ENCODE measurements at regions not wholly inside any gene's neighbourhood (a gene's known extent, or its start where the extent isn't known, plus 50 kb on each side); places are given as distances from the start of the nearest gene placed in this dataset.
"Not testable (repeated sequence)": the region's sequence is repeated elsewhere in the genome, so short reads cannot be mapped to it uniquely, and the experiment has no call there.

DNA sequence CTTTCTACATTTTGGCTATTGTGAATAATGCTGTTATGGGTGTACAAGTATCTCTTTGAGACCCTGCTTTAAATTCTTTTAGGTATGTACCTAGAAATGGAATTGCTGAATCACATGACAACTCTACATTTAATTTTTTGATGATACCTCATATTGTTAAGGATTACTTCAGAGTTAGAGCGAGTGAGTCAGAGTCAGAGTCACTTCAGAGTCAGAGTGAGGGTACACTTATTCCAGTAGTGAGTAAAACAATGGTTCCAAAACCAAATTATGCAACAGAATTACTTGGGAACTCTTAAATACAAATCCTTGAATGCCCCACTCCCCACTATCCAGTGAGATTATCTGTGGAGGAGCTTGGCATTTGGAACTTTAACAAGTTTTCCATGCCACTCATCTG, 50.3 kb upstream of the SNRK start:
- DNase-seq = no peak

DNA sequence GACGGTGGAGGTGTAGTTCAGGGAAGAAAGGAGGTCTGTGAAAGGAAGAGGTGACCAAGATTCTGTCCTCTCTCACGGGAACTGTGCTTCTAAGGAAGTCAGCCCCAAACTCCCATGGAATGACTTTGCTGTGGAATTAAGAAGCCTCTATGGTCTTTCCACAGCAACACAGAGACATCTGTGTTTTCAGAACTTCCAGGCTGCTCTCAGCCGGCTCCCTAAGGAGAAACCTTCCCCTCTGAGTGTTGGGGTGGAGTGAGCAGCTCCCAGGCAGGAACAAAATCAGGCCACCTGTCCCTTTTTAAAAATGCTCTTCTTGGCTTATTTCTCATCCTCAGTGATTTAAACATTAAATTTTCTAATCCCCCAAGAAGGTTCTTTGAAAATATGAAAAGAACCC, 53.3 kb upstream of the SNRK start:
- no peak for DNase-seq

DNA sequence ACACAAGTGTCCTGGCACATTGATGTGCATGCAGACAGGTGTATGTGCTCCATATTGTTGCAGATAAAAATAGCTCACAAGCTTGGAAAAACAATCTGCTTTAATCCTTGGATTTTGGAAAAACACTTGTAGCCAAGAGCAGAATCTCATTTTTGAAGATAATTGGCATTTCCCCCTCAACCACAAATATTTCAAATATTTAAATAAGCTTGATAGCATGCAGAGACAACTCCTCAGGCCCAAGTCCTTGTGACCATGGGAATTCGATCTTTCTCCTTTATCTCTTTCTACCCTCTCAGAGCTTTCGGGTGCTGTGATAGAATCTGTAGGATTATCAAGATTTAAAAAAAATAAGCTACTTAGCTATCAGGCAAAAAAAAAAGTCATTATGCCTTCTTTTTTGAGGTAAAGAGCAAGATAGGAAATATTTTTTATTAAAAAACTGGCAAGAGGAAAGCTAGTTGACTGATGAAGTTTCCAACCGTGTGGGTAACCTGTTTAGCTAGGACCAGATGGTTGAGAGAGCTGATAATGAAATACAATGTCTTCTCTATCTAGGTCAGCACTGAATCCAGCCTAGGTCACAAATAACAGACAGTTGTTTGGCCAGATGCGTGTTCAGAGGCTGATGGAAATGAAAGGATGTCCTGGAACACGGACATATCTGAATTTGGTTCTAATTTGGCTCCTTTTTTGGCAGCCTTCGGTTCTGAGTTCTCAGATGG, 54.9 kb upstream of the SNRK start:
- no peak for DNase-seq

DNA sequence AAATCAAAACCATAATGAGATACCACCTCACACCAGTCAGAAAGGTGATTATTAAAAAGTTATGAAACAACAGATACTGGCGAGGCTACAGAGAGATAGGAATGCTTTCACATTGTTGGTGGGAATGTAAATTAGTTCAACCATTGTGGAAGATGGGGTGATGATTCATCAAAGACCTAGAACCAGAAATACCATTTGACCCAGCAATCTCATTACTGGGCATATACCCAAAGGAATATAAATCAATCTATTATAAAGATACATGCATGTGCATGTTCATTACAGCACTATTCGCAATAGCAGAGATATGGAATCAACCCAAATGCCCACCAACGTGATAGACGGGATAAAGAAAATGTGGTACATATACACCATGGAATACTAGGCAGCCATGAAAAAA, 56.5 kb upstream of the SNRK start:
- DNase-seq = not testable (repeated sequence)

- DNase-seq = not testable (repeated sequence)
Observed at GRCh38 chr3:43227685-43228084, 58.7 kb upstream of the SNRK start.

DNA sequence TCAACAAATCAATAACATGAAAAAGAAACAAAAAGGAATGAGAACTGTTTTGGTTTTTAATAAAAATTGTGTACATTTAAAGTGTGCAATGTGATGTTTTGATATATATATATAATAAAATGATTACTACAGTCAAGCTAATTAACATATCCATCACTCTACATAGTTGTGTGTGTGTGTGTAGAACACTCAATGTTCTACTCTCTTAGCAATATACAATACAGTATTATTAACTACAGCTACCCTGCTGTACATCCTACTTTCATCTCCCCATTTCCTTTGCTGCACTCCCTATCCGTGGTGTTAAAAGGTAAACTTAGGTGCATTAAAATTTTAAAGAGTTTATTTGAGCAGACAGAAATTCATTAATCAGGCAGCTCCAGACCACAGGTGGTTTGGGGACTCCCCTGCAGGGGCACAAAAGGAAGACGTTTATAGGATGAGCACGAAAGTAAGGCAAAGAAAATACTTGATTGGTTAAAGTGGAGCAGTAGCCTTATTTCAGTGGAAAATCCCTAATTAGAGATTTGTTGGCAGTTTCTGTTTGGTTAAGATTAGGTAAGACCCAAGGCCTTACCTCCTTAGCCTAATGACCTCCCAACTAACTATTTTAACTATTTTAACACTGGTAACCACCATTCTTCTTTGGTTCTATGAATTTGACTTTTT, 61.8 kb upstream of the SNRK start:
- DNase-seq = no peak

- DNase-seq = no peak
Observed at GRCh38 chr3:43223670-43224364, 62.5 kb upstream of the SNRK start.

GRCh38 chr3:43222590-43222989, 63.8 kb upstream of the SNRK start:
- no peak for DNase-seq

- DNase-seq = no peak
Observed at GRCh38 chr3:43221076-43221475, 65.3 kb upstream of the SNRK start.

GRCh38 chr3:43219616-43220015, 66.7 kb upstream of the SNRK start:
- DNase-seq = no peak

DNA sequence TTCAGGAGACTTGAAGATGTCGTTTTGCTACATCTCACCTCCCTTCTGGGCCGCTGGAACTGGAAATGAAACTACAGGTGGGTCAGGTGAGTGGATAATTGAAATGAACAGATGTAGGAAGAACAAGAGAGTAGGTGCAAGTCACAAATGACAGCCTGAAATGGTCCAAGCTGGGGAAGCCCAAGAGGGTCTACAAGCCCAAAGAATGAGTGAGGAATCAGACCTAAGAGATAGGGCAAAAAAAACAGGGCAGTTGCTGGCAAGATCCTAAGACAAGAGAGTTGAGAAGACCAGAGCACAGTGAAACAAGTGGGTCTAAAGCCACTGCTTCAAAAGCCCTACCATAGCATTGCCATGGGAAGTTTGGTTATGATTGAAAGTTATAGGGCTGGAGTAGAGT, 67.4 kb upstream of the SNRK start:
- no peak for DNase-seq

DNA sequence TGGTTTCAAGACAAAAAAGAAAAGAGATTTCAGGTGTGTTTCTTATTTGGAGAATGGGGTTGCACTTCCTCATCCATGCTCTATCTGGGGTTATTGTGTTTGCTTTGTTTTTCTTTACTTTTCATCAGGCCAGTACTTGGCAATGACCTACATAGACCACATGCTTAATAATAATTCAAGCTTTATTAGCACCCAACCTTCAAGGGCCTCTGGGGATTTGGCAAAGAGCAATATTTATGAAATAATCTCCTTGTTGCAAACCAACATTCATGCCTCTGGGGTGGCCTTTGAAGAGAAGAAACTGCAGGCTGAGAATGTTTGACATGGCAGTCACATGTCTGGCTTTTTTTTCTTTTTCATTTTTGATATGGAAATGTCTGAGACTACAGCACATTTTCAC, 68.2 kb upstream of the SNRK start:
- DNase-seq = no peak

DNA sequence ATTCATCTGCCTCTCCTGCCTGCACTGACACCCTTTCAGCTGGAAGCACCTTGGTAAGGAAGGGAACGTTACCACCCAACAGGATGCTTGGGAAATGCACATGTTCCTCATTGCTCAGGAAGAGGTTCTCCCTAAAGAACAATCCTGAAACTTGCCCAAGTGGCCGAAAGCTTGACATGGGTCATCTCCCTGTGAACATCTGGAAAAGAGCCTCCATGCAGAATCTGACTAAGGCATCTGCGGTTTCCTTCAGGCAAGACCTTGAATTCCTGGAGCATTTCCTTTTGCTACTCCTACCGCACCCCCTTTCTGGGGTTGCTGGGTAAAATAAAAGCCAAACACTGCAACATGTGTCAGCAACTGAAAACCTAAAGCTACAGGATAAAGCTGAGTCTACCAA, 68.7 kb upstream of the SNRK start:
- DNase-seq = no peak

- no peak for DNase-seq
Observed at GRCh38 chr3:43217206-43217605, 69.1 kb upstream of the SNRK start.

DNA sequence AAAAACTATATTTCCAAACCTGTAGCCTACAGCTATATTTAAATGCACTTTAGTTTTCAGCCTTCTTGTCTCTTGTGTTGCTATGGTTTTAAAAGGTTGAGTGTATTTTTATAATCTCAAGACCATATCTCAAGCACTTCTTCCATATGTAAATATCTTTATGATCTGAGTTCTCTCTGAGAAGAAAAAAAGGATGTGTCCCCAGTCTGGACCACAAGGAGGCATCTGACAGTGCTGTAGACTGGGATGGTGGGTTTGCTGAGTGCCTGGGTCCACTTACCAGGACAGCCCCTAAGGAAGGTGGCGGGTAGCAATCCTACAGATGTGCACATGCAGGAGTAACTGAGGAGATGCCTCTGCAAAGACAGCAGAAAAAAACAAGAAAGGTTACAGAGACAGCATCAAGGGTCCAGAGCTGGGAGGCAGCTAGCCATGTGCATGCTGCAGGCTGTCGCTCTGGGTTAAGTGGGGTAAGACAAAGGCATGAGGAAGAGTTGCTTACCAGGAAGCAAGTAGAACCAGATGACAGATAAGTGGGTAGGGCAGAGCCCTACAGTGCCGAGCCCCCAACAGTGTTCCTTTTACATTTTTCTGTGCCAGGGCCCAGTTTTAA, 70.6 kb upstream of the SNRK start:
- DNase-seq = no peak

GRCh38 chr3:43215138-43215537, 71.2 kb upstream of the SNRK start:
- DNase-seq = no peak

- DNase-seq = no peak
Observed at GRCh38 chr3:43214616-43215015, 71.7 kb upstream of the SNRK start.

DNA sequence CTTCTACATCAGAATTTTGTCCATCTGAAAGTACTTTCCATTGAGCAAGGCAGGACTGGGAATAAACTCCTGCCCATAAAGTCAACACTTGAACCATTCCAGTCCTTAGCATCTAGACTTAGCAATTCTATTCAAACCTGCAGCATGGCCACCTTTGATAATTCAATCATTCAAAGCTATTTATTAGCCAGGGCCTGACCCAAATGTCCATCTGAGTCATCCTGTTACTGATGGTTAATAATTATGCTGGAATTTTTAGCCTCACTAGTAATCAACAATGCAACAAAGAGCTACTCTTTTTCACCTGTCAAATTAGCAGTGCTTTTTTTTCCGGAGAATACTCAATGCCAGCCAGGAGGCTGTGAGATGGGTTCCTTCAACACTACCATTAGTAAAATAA, 72.7 kb upstream of the SNRK start:
- no peak for DNase-seq

GRCh38 chr3:43212914-43213611, 73.3 kb upstream of the SNRK start:
- DNase-seq = no peak

DNA sequence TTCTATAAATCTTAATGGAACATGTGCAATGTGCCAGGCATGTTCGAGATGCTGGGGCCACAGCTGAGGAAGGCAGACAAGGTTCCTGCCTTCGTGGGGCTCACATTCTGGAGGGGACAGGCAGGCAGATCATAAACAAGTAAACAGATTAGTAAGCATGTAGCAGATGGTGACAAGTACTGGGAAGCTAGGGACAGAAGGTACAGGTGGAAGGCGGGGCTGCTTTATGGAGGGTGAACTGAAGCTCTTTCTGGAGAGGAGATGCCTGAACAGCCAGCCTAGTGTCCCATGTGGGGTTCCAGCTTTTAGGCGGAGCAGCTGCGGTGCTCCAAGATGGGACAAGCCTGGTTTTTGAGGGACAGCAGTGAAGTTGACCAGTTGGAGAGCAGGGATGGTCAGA, 74.7 kb upstream of the SNRK start:
- no peak for DNase-seq

DNA sequence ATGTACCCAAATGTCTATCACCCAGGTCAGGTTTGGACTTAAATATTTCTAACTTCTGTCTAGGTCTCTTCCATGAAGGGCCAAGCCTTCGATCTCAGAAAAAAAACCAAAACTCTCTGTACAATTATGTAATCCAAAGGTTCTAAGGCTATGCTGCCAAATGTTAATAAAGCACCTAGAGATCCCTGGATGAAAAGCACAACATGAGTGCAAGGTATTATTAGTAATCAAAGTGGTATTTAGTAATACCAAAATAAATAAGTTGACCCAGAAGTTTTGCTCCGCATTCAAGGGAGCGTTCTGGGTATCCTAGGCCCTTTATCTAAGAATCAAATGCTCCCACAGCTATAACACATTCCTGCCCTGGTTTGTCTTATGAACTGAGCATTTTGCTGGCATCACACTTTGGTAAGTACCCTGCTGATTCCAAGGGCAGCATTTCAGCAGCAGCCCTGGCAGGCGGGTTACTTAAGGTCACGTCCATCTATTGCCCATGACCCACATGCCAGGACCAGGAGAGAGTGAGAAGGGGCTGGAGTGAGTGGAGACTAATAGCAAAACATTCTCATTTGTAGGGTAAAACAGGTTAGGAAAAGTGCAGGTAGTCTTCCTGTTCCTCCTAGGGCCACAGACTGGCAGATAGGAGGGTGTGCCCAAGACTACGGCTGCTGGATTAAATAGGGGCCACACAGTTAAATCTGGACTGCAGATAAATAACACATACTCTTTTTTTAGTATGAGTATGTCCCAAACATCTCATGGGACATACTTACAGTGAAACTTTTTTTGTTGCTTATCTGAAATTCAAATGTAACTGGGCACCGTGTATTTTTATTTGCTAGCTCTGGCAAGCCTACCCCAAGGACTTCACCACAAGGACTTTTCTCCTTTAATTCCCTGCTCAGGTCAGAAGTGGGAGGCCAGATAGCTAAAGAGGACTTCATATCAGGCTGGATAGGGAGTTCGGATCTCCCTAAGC, 76.0 kb upstream of the SNRK start:
- DNase-seq = no peak

DNA sequence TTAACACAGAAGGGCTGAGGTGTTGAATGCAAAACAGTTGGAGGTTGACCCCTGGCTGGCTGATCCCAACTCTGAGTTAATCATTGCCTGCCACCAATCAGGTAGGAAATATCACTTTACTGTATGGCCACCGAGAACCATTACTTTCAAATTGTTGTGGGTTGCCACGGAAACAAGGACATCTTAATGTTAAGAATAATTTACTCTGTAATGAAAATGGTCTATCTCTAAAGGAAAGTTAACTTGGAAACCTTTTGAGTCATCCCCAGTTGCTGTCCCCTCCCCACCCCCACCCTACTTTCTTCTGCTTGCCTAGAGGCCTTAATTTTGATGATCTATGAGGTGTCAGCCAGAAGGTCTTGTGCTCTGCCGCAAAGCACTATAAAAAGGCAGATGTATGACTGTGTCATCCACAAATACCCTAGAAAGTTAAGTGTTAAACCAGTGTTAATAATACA, 78.7 kb upstream of the SNRK start:
- DNase-seq = no peak
